Activated B cell treated with CpG ODN at 0.5 μM for 24 hours (primary cell): ENCODE measurements at regions not wholly inside any gene's neighbourhood (a gene's known extent, or its start where the extent isn't known, plus 50 kb on each side); places are given as distances from the start of the nearest gene placed in this dataset.

ENCODE experiments used
- ATAC-seq: fragments of 200-7000 bp; cut with Tn5 transposase; one replicate; pipeline ENCODE4 v1.10.0; 2021; ENCODE audit warnings: low read depth, mild to moderate bottlenecking, moderate library complexity
- CTCF ChIA-PET: fragments of 350-600 bp; sonication (Branson Sonifier 250); formaldehyde crosslinking; loops from one replicate; lab custom pipeline; 2021; ENCODE audit warnings: antibody characterized with exemption; lab: Charles Lee
- POLR2A ChIA-PET: fragments of 350-600 bp; sonication (Branson Sonifier 250); formaldehyde crosslinking; loops from one replicate; lab custom pipeline; 2021; ENCODE audit warnings: antibody characterized with exemption; lab: Charles Lee
- DNase-seq: peaks from one replicate; pipeline ENCODE4 v3.0.0; 2022
- H3K27ac Mint-ChIP-seq: one replicate; pipeline ENCODE4 v1.8.0; 2020; ENCODE audit warnings: mixed read lengths
- H3K27me3 Mint-ChIP-seq: one replicate; pipeline ENCODE4 v1.8.0; 2021; ENCODE audit warnings: mixed read lengths
- H3K36me3 Mint-ChIP-seq: one replicate; pipeline ENCODE4 v1.8.0; 2021; ENCODE audit warnings: low read depth, mixed read lengths
- H3K4me1 Mint-ChIP-seq: one replicate; pipeline ENCODE4 v1.8.0; 2021; ENCODE audit warnings: mixed read lengths
- H3K4me3 Mint-ChIP-seq: one replicate; pipeline ENCODE4 v1.8.0; 2020; ENCODE audit warnings: mild to moderate bottlenecking, mixed read lengths
- H3K9me3 Mint-ChIP-seq: one replicate; pipeline ENCODE4 v1.8.0; 2020; ENCODE audit warnings: mixed read lengths
- CTCF ChIP-seq: fragments of 200-600 bp; IDR thresholded peaks from one replicate; pipeline ENCODE4 v1.8.0; 2022; ENCODE audit warnings: antibody characterized with exemption, mild to moderate bottlenecking
- intact Hi-C: fragments of 100-400 bp; cut with micrococcal nuclease; formaldehyde crosslinking; loops from one replicate; pipeline ENCODE4 v1.15.1; 2024

GRCh38 chr1:182143825-182144645, 82.5 kb upstream of the ZNF648 start:
- ATAC-seq (no peak), DNase-seq (no peak)
- TF ChIP-seq CTCF, result no peak
- intact Hi-C loops, result loop anchor here (1.0 to 5.0 kb wide), 2 partner anchors 252 to 643 kb away; partner anchors contain the start of gene NPL
- Mint-ChIP-seq H3K4me3 (no peak overlapping the region), H3K9me3 (no peaks in the 10 kb centered on the region), H3K27me3 (peaks cover 12% of the 10 kb centered on the region), H3K4me1 (no peaks in the 10 kb centered on the region), H3K27ac (no peak overlapping the region), H3K36me3 (no peaks in the 10 kb centered on the region)
- ChIA-PET CTCF (interaction anchor here (1.0 to 7.2 kb wide), 12 partner anchors 9 to 643 kb away, joined by 3 to 284 read pairs (median 4); partner anchors contain the start of genes GLUL and TEDDM1), POLR2A (interaction anchor here (1.4 kb wide), 1 partner anchor 252 kb away, joined by 6 read pairs; no protein-coding TSS in a partner anchor)

- ATAC-seq, result peak; percentile 56
- POLR2A ChIA-PET, result interaction anchor here (1.4 to 2.2 kb wide), 2 partner anchors 249 to 253 kb away, joined by 6 read pairs; partner anchors contain the start of gene GLUL
- no peaks in the 10 kb centered on the region for H3K36me3 Mint-ChIP-seq
- H3K27ac Mint-ChIP-seq, result no peak overlapping the region
- no peaks in the 10 kb centered on the region for H3K9me3 Mint-ChIP-seq
- no peak for TF ChIP-seq CTCF
- peaks cover 12% of the 10 kb centered on the region for H3K27me3 Mint-ChIP-seq
- intact Hi-C loops, result loop anchor here (1.0 to 5.0 kb wide), 2 partner anchors 253 to 644 kb away; partner anchors contain the start of gene NPL
- DNase-seq, result peak; percentile 72
- CTCF ChIA-PET, result interaction anchor here (0.6 to 7.2 kb wide), 19 partner anchors 8 to 644 kb away, joined by 3 to 284 read pairs (median 4); partner anchors contain the start of genes GLUL and TEDDM1
- H3K4me3 Mint-ChIP-seq, result no peak overlapping the region
- H3K4me1 Mint-ChIP-seq, result no peaks in the 10 kb centered on the region
Observed at GRCh38 chr1:182143154-182143657, 81.7 kb upstream of the ZNF648 start.

- Mint-ChIP-seq H3K27me3 (peaks cover 12% of the 10 kb centered on the region), H3K9me3 (no peaks in the 10 kb centered on the region), H3K4me3 (no peak overlapping the region), H3K36me3 (no peaks in the 10 kb centered on the region), H3K4me1 (no peaks in the 10 kb centered on the region), H3K27ac (no peak overlapping the region)
- ATAC-seq (no peak), DNase-seq (no peak)
- CTCF ChIA-PET, result interaction anchor here (0.6 to 7.2 kb wide), 16 partner anchors 8 to 266 kb away, joined by 3 to 284 read pairs (median 4); partner anchors contain the start of genes GLUL and TEDDM1
- no peak for TF ChIP-seq CTCF
- intact Hi-C loops, result loop anchor here (1.0 to 5.0 kb wide), 2 partner anchors 254 to 645 kb away; partner anchors contain the start of gene NPL
- POLR2A ChIA-PET, result interaction anchor here (2.2 kb wide), 1 partner anchor 250 kb away, joined by 6 read pairs; the partner anchor contains the start of gene GLUL
Observed at GRCh38 chr1:182142621-182143020, 81.1 kb upstream of the ZNF648 start.

- POLR2A ChIA-PET, result interaction anchor here (0.7 kb wide), 1 partner anchor 493 kb away, joined by 3 read pairs; no protein-coding TSS in a partner anchor
- intact Hi-C loops, result loop anchor here (5.0 kb wide), 1 partner anchor 646 kb away; the partner anchor contains the start of gene NPL
Observed at GRCh38 chr1:182141040-182141439, 79.5 kb upstream of the ZNF648 start.

More at GRCh38 chr1:182141040-182141439, 79.5 kb upstream of the ZNF648 start:
- ATAC-seq (no peak), DNase-seq (no peak)
- Mint-ChIP-seq H3K27me3 (peaks cover 17% of the 10 kb centered on the region), H3K4me1 (no peaks in the 10 kb centered on the region), H3K27ac (no peak overlapping the region), H3K4me3 (no peak overlapping the region), H3K9me3 (no peaks in the 10 kb centered on the region), H3K36me3 (no peaks in the 10 kb centered on the region)
- TF ChIP-seq CTCF, result no peak
- CTCF ChIA-PET, result interaction anchor here (7.2 kb wide), 1 partner anchor 257 kb away, joined by 284 read pairs; the partner anchor contains the start of gene TEDDM1
